ENCODE measurements at regions not wholly inside any gene's neighbourhood (a gene's known extent, or its start where the extent isn't known, plus 50 kb on each side); places are given as distances from the start of the nearest gene placed in this dataset.

- no peak for TF ChIP-seq CTCF (IDR thresholded peaks at IDR 0.05)
- TF ChIP-seq POLR2A (IDR thresholded peaks at IDR 0.05): no peak
Observed at GRCh38 chr3:5448246-5448645, 260.7 kb downstream of the EDEM1 start.

All from testis (tissue), 2 donors.